ENCODE measurements at regions not wholly inside any gene's neighbourhood (a gene's known extent, or its start where the extent isn't known, plus 50 kb on each side); places are given as distances from the start of the nearest gene placed in this dataset.
"Not testable (repeated sequence)": the region's sequence is repeated elsewhere in the genome, so short reads cannot be mapped to it uniquely, and the experiment has no call there.

DNA sequence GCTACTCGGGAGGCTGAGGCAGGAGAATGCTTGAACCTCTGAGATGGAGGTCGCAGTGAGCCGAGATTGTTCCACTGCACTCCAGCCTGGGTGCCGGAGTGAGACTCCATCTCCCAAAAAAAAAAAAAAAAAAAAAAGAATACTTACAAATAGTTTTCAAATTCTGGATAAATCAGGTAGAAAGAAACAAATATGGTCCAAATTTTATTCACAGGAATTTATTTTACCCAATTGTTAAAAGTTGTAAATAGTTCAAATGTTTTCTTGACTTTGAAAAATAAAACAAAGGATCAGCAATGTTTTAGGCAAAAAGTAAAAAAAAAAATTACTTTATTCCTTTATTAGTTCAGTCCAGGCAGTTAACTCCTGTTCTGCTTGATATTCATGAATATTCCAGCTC, 172.9 kb upstream of the NAMPT start:
- no peak overlapping the region for H3K27ac ChIP-seq (ENCODE audit: insufficient read depth, low read depth, low read length, poor library complexity, severe bottlenecking)
- WGBS, 2 experiments, result 86 to 88% methylated on average over 3 of the region's 4 CpGs
- no peaks in the 10 kb centered on the region for H3K36me3 ChIP-seq (ENCODE audit: control insufficient read depth, insufficient read depth, low read length)
- H3K4me1 ChIP-seq (ENCODE audit: control insufficient read depth, insufficient read depth, low read length), result no peaks in the 10 kb centered on the region
- H3K27me3 ChIP-seq (ENCODE audit: control insufficient read depth, insufficient read depth, low read length, poor library complexity, severe bottlenecking), result no peaks in the 10 kb centered on the region
- no peak overlapping the region for H3K4me3 ChIP-seq (ENCODE audit: insufficient read depth, low read depth, low read length)
- H3K9me3 ChIP-seq (ENCODE audit: control insufficient read depth, low read length), result peaks cover 9% of the 10 kb centered on the region

DNA sequence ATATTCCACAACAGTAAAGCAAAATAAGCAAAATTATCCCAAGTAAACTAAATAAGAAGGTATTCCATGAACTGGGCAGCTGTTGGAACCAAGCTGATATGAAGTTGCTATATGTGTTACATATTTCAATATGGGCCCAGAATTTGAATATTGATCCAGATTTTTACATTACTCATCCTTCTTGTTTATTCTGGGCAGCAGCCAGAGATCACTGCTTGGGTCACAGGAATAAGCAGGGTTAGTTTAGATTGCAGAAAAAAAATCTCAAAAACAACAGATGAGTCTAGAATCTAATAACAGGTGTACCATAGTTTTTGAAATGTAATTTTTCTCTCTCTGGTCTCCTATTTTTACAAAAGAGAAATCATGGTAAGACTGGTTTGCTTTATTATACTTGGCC, 171.5 kb upstream of the NAMPT start:
- H3K4me1 ChIP-seq (ENCODE audit: control insufficient read depth, insufficient read depth, low read length), result no peaks in the 10 kb centered on the region
- H3K9me3 ChIP-seq (ENCODE audit: control insufficient read depth, low read length), result peaks cover 9% of the 10 kb centered on the region
- no peak overlapping the region for H3K4me3 ChIP-seq (ENCODE audit: insufficient read depth, low read depth, low read length)
- no peaks in the 10 kb centered on the region for H3K27me3 ChIP-seq (ENCODE audit: control insufficient read depth, insufficient read depth, low read length, poor library complexity, severe bottlenecking)
- H3K27ac ChIP-seq (ENCODE audit: insufficient read depth, low read depth, low read length, poor library complexity, severe bottlenecking), result no peak overlapping the region
- H3K36me3 ChIP-seq (ENCODE audit: control insufficient read depth, insufficient read depth, low read length), result no peaks in the 10 kb centered on the region

DNA sequence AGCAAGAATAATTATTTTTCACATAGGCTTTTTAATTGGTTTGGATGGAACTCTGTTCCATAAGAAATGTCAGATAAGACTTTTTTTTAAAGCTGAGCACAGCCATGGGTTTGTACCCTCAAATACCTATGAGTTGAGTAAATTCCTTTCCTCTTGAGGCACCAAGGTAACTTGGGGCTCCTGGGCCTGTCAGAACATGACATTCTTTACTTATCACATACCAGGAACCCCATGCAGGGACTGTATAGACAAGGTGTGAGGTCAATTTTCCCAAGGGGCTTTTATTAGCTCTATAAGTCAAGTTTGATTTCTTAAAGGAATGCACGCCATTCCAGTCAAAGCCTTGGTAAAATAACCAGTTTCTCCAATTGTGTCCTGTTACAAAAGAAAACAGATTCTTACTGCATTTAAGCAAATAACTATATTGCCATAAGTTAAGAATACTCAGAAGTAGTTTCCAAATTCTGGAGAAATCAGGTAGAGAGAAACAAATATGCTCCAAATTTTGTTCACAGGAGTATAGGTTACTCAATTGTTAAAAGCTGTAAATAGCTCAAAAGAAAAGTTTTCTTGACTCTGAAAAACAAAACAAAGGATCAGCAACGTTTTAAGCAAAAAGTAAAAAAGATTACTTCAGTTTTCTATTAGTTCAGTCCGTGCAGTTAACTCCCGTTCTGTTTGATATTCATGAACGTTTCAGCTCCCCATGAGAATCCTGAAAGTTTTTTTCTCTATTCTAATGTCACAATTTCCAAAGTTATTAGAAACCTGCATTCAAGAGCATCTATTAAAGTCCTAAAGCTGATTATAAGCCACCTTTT, 167.5 kb upstream of the NAMPT start:
- Histone ChIP-seq H3K4me1 (ENCODE audit: control insufficient read depth, insufficient read depth, low read length) (no peaks in the 10 kb centered on the region), H3K27ac (ENCODE audit: insufficient read depth, low read depth, low read length, poor library complexity, severe bottlenecking) (no peak overlapping the region), H3K4me3 (ENCODE audit: insufficient read depth, low read depth, low read length) (no peak overlapping the region), H3K27me3 (ENCODE audit: control insufficient read depth, insufficient read depth, low read length, poor library complexity, severe bottlenecking) (no peaks in the 10 kb centered on the region), H3K9me3 (ENCODE audit: control insufficient read depth, low read length) (peaks cover 9% of the 10 kb centered on the region), H3K36me3 (ENCODE audit: control insufficient read depth, insufficient read depth, low read length) (no peaks in the 10 kb centered on the region)
- 89 to 92% methylated on average over 5 of the region's 5 CpGs for WGBS, 2 experiments

DNA sequence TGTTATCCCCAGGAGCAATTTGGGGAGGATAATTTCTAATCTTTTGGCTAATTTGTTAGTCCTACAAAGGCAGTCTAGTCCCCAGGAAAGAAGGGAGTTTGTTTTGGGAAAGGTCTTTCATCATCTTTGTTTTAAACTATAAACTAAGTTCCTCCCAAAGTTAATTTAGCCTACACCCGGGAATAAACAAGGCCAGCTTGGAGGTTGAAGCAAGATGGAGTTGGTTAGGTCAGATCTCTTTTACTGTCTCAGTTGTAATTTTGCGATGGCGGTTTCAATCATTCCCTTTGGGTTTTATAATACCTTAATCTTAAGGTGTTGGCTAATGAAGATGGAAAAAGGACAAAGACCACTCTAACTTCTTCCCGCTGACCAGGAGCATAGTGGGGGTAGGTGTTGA, 166.4 kb upstream of the NAMPT start:
- no peak overlapping the region for H3K4me3 ChIP-seq (ENCODE audit: insufficient read depth, low read depth, low read length)
- H3K4me1 ChIP-seq (ENCODE audit: control insufficient read depth, insufficient read depth, low read length), result no peaks in the 10 kb centered on the region
- H3K36me3 ChIP-seq (ENCODE audit: control insufficient read depth, insufficient read depth, low read length), result no peaks in the 10 kb centered on the region
- peaks cover 9% of the 10 kb centered on the region for H3K9me3 ChIP-seq (ENCODE audit: control insufficient read depth, low read length)
- no peaks in the 10 kb centered on the region for H3K27me3 ChIP-seq (ENCODE audit: control insufficient read depth, insufficient read depth, low read length, poor library complexity, severe bottlenecking)
- no peak overlapping the region for H3K27ac ChIP-seq (ENCODE audit: insufficient read depth, low read depth, low read length, poor library complexity, severe bottlenecking)
- WGBS, 2 experiments, result 95 to 98% methylated on average over 4 of the region's 4 CpGs

DNA sequence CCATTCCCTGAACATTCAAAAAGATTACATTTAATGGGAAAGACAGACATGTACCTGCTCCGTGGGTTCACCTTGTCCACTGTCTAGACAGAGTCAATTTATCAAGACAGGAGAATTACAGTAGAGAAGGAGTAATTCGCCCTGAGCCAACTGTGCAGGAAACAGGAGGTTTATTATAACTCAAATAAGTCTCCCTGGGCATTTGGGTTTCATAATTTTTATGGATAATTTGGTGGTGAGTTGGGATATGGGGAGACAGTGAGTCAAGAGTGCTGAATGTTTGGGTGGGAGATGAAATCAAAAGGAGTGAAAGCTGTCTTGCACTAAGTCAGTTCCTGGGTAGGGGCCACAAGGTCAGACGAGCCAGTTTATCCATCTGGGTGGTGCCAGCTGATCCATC, 165.9 kb upstream of the NAMPT start:
- no peaks in the 10 kb centered on the region for H3K4me1 ChIP-seq (ENCODE audit: control insufficient read depth, insufficient read depth, low read length)
- no peak overlapping the region for H3K4me3 ChIP-seq (ENCODE audit: insufficient read depth, low read depth, low read length)
- no peak overlapping the region for H3K27ac ChIP-seq (ENCODE audit: insufficient read depth, low read depth, low read length, poor library complexity, severe bottlenecking)
- peaks cover 6% of the 10 kb centered on the region for H3K9me3 ChIP-seq (ENCODE audit: control insufficient read depth, low read length)
- no peaks in the 10 kb centered on the region for H3K36me3 ChIP-seq (ENCODE audit: control insufficient read depth, insufficient read depth, low read length)
- WGBS, 2 experiments, result 90 to 91% methylated on average over 3 of the region's 3 CpGs
- H3K27me3 ChIP-seq (ENCODE audit: control insufficient read depth, insufficient read depth, low read length, poor library complexity, severe bottlenecking), result no peaks in the 10 kb centered on the region

DNA sequence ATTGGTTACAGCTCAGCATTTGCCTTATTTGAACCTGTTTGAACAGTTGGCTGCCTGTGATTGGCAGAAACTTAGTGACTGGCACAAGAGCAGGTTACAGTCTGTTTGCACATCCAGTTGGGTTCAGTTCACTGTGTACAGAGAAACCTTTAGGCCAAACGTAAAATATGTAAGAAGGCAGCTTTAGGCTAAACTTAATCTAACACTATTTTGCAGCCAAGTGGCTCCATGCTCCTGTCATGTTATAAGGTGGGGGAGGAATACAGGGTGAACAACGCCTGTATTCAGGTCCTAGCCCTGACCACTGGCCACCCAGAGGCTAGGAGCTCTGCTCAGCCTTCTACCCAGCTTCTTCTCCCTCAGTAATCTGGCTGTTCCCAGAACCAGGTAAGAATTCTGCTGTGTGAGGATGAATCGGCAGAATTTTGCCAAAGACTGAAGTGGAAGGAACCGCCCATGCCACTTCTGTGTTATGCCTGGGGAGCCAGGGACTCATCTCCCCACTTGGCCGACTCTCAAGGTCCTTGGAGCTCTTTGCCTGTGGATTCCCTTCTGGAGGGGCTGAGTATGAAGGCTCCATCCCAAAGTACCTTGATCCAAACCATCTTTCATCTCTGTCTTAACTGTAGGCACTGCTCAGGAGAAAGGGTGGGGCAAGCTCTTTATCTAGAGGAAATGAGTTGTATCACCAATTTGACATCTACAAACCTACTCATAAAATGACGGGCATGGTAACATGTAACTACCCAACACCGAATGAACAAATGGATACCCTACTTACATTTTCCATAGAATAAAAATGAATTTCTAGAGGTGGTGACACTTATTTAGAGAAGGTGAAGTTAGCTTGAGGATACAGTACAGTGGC, 164.4 kb upstream of the NAMPT start:
- no peaks in the 10 kb centered on the region for H3K4me1 ChIP-seq (ENCODE audit: control insufficient read depth, insufficient read depth, low read length)
- no peak overlapping the region for H3K4me3 ChIP-seq (ENCODE audit: insufficient read depth, low read depth, low read length)
- WGBS, 2 experiments, result 92% methylated on average over 7 of the region's 7 CpGs
- H3K9me3 ChIP-seq (ENCODE audit: control insufficient read depth, low read length), result peaks cover 4% of the 10 kb centered on the region
- H3K36me3 ChIP-seq (ENCODE audit: control insufficient read depth, insufficient read depth, low read length), result no peaks in the 10 kb centered on the region
- no peak overlapping the region for H3K27ac ChIP-seq (ENCODE audit: insufficient read depth, low read depth, low read length, poor library complexity, severe bottlenecking)
- no peaks in the 10 kb centered on the region for H3K27me3 ChIP-seq (ENCODE audit: control insufficient read depth, insufficient read depth, low read length, poor library complexity, severe bottlenecking)

DNA sequence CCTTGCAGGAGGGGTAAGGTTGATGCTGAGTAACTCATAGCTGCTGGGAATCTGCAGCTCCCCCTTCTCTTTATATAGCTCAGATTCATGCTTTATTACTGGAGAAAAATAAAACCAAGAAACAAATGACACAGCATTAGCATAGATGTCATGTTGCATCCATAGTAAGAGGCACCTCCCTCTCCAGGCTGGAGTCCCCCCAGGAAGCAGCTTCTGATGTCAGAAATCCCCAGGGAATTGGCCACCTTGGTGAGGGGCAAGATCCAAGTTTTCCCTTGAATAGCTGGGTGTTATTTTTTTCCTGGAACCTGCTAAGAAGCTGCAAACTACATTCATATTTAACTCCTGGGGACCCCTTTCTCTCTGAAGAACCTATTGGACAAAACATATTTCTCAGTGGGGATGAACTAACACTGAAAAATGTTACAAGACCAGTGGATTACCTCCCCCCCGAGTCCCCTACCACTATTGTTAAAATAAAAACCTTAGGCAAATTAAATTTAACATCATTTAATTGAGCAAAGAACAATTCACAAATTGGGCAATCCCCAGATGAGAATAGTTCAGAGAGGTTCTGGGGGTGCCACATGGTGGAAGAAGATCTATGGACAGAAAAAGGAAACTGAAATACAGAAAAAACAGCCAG, 163.7 kb upstream of the NAMPT start:
- no peaks in the 10 kb centered on the region for H3K27me3 ChIP-seq (ENCODE audit: control insufficient read depth, insufficient read depth, low read length, poor library complexity, severe bottlenecking)
- no peak overlapping the region for H3K4me3 ChIP-seq (ENCODE audit: insufficient read depth, low read depth, low read length)
- 80% methylated on average over 1 of the region's 1 CpG; no CpG with 5 or more reads in 1 of the 2 experiments for WGBS, 2 experiments
- H3K9me3 ChIP-seq (ENCODE audit: control insufficient read depth, low read length), result peaks cover 4% of the 10 kb centered on the region
- H3K36me3 ChIP-seq (ENCODE audit: control insufficient read depth, insufficient read depth, low read length), result no peaks in the 10 kb centered on the region
- no peak overlapping the region for H3K27ac ChIP-seq (ENCODE audit: insufficient read depth, low read depth, low read length, poor library complexity, severe bottlenecking)
- no peaks in the 10 kb centered on the region for H3K4me1 ChIP-seq (ENCODE audit: control insufficient read depth, insufficient read depth, low read length)

DNA sequence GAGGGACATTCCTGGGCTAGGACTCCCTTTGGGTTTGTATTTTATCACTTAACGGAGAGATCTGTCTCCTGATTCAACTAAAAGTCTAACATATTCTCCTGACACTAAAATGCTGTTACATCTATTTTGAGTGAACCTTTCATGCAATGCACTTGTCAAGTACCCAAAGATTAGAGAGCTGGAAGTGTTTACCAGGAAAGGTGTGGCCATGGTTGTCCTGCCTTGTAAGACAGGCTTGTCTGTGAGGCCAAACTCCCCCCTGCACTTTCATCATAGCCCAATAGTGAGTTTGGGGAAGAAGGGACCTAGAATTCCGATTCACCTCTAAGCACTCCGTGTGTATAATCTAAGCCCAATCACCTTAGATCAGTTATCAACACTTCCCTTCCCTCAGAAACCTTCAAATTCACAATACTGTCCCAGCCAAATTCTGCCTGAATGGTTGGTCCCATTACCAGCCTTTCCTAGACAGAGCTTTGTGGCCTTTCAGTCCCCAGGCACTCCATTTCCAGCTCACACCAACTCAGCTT, 162.6 kb upstream of the NAMPT start:
- H3K27ac ChIP-seq (ENCODE audit: insufficient read depth, low read depth, low read length, poor library complexity, severe bottlenecking), result no peak overlapping the region
- no peak overlapping the region for H3K4me3 ChIP-seq (ENCODE audit: insufficient read depth, low read depth, low read length)
- no peaks in the 10 kb centered on the region for H3K4me1 ChIP-seq (ENCODE audit: control insufficient read depth, insufficient read depth, low read length)
- 93 to 100% methylated on average over 3 of the region's 3 CpGs for WGBS, 2 experiments
- peaks cover 4% of the 10 kb centered on the region for H3K9me3 ChIP-seq (ENCODE audit: control insufficient read depth, low read length)
- H3K36me3 ChIP-seq (ENCODE audit: control insufficient read depth, insufficient read depth, low read length), result no peaks in the 10 kb centered on the region
- no peaks in the 10 kb centered on the region for H3K27me3 ChIP-seq (ENCODE audit: control insufficient read depth, insufficient read depth, low read length, poor library complexity, severe bottlenecking)

DNA sequence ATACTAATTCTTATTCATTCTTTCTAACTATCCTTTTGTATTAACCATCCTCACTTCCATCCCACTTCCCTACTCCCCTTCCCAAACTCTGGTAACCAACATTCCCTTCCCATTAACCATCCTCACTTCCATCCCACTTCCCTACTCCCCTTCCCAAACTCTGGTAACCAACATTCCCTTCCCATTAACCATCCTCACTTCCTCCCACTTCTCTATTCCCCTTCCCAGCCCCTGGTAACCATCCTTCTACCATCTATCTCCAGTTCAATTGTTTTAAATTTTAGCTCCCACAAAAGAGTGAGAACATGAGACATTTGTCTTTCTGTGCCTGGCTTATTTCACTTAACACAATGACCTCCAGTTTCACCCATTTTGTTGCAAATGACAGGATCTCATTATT, 160.6 kb upstream of the NAMPT start:
- H3K36me3 ChIP-seq (ENCODE audit: control insufficient read depth, insufficient read depth, low read length); H3K27ac ChIP-seq (ENCODE audit: insufficient read depth, low read depth, low read length, poor library complexity, severe bottlenecking); H3K9me3 ChIP-seq (ENCODE audit: control insufficient read depth, low read length); H3K4me3 ChIP-seq (ENCODE audit: insufficient read depth, low read depth, low read length); H3K27me3 ChIP-seq (ENCODE audit: control insufficient read depth, insufficient read depth, low read length, poor library complexity, severe bottlenecking); H3K4me1 ChIP-seq (ENCODE audit: control insufficient read depth, insufficient read depth, low read length): not testable (repeated sequence)

DNA sequence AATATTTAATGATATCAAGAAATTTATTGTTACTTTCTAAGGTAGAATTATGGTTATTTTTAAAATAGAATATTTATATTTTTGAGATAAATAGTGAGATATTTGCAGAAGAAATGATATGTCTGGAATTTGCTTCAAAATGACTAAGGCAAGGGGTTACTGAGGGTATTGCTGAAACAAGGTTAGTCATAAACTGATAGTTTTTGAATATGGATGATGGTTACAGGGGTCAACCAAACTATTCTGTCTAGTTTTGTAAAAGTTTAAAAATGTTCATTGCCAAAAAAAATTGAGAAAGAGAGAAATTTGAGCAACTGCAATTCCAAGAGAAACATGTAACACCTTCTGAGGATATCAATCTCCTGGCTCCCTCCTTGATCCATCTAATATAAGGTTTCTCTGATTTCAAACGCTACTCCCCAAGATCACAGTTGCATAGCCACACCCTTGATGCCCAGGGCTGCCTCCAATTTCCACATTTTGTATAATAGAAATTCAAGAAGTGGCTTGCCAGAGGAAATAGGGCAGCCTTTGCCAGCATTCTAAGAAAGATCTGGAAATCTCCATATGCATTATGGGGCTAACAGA, 159.4 kb upstream of the NAMPT start:
- Histone ChIP-seq H3K36me3 (ENCODE audit: control insufficient read depth, insufficient read depth, low read length) (no peaks in the 10 kb centered on the region), H3K4me1 (ENCODE audit: control insufficient read depth, insufficient read depth, low read length) (no peaks in the 10 kb centered on the region), H3K27me3 (ENCODE audit: control insufficient read depth, insufficient read depth, low read length, poor library complexity, severe bottlenecking) (no peaks in the 10 kb centered on the region), H3K9me3 (ENCODE audit: control insufficient read depth, low read length) (no peaks in the 10 kb centered on the region), H3K4me3 (ENCODE audit: insufficient read depth, low read depth, low read length) (no peak overlapping the region), H3K27ac (ENCODE audit: insufficient read depth, low read depth, low read length, poor library complexity, severe bottlenecking) (no peak overlapping the region)
- WGBS, 2 experiments, result 82 to 87% methylated on average over 1 of the region's 1 CpG
